Nephron (organoid): ENCODE measurements at regions not wholly inside any gene's neighbourhood (a gene's known extent, or its start where the extent isn't known, plus 50 kb on each side); places are given as distances from the start of the nearest gene placed in this dataset.

Experiments
- H3K27ac Mint-ChIP-seq, 3 experiments: 2 replicates each; pipeline ENCODE4 v1.8.0; 2020; ENCODE audit warnings: mixed read lengths in 3 of 3, mild to moderate bottlenecking in 2 of 3, moderate library complexity in 1 of 3
- H3K27me3 Mint-ChIP-seq: 2 replicates; pipeline ENCODE4 v1.8.0; 2021; ENCODE audit warnings: low read depth, mild to moderate bottlenecking, moderate library complexity, mixed read lengths
- H3K36me3 Mint-ChIP-seq: 2 replicates; pipeline ENCODE4 v1.8.0; 2020; ENCODE audit warnings: low read depth, mixed read lengths
- H3K4me1 Mint-ChIP-seq: 2 replicates; pipeline ENCODE4 v1.8.0; 2020; ENCODE audit warnings: mixed read lengths
- H3K4me3 Mint-ChIP-seq, 3 experiments: 2 replicates each; pipeline ENCODE4 v1.8.0; 2020; ENCODE audit warnings: mild to moderate bottlenecking in 3 of 3, mixed read lengths in 3 of 3, moderate library complexity in 2 of 3
- H3K9me3 Mint-ChIP-seq: 2 replicates; pipeline ENCODE4 v1.8.0; 2020; ENCODE audit warnings: mixed read lengths
- CTCF ChIP-seq, 3 experiments: fragments of 200-600 bp; sonication (generic); IDR thresholded peaks; one replicate each; pipeline ENCODE4 v1.5.0; 2021; ENCODE audit warnings: antibody characterized with exemption in 3 of 3; ENCODE audit not compliant: unreplicated experiment in 3 of 3

GRCh38 chr13:71252184-71252704, 614.8 kb downstream of the DACH1 start:
- no peak for TF ChIP-seq CTCF (IDR thresholded peaks at IDR 0.05; ENCODE audit: unreplicated experiment in 3 of 3)
- Mint-ChIP-seq H3K27ac (peak overlapping the region; percentile 78 to 87 (median 82)), H3K27me3 (no peaks in the 10 kb centered on the region), H3K4me3 (no peak overlapping the region), H3K36me3 (no peaks in the 10 kb centered on the region), H3K9me3 (peaks cover 2% of the 10 kb centered on the region), H3K4me1 (peaks cover 4% of the 10 kb centered on the region)

GRCh38 chr13:71251292-71251951, 615.6 kb downstream of the DACH1 start:
- H3K4me1 Mint-ChIP-seq = peaks cover 4% of the 10 kb centered on the region

GRCh38 chr13:71249011-71249410, 618.0 kb downstream of the DACH1 start:
- H3K9me3 Mint-ChIP-seq = no peaks in the 10 kb centered on the region
- peaks cover 4% of the 10 kb centered on the region for H3K4me1 Mint-ChIP-seq
- H3K27ac Mint-ChIP-seq = peak overlapping the region in 2 of 3 experiments; percentile 14 to 28
- no peak for TF ChIP-seq CTCF (IDR thresholded peaks at IDR 0.05; ENCODE audit: unreplicated experiment in 3 of 3)
- H3K36me3 Mint-ChIP-seq = no peaks in the 10 kb centered on the region
- H3K27me3 Mint-ChIP-seq = no peaks in the 10 kb centered on the region
- no peak overlapping the region for H3K4me3 Mint-ChIP-seq

More at GRCh38 chr13:71251292-71251951, 615.6 kb downstream of the DACH1 start:
- Mint-ChIP-seq H3K4me3 (no peak overlapping the region), H3K36me3 (no peaks in the 10 kb centered on the region), H3K27me3 (no peaks in the 10 kb centered on the region), H3K9me3 (peaks cover 2% of the 10 kb centered on the region), H3K27ac (peak overlapping the region; percentile 78 to 87 (median 82))
- no peak for TF ChIP-seq CTCF (IDR thresholded peaks at IDR 0.05; ENCODE audit: unreplicated experiment in 3 of 3)

- no peak for TF ChIP-seq CTCF (IDR thresholded peaks at IDR 0.05; ENCODE audit: unreplicated experiment in 3 of 3)
- Mint-ChIP-seq H3K27me3 (no peaks in the 10 kb centered on the region), H3K27ac (peak overlapping the region in 1 of 3 experiments; percentile 89), H3K4me3 (no peak overlapping the region), H3K9me3 (no peaks in the 10 kb centered on the region), H3K4me1 (peaks cover 17% of the 10 kb centered on the region), H3K36me3 (no peaks in the 10 kb centered on the region)
Observed at GRCh38 chr13:71244161-71244560, 622.8 kb downstream of the DACH1 start.

GRCh38 chr13:71242201-71242600, 624.8 kb downstream of the DACH1 start:
- Mint-ChIP-seq H3K9me3 (no peaks in the 10 kb centered on the region), H3K4me1 (peaks cover 17% of the 10 kb centered on the region), H3K36me3 (no peaks in the 10 kb centered on the region), H3K4me3 (peak overlapping the region in 1 of 3 experiments; percentile 30), H3K27ac (peak overlapping the region; percentile 42 to 95 (median 89)), H3K27me3 (no peaks in the 10 kb centered on the region)
- no peak for TF ChIP-seq CTCF (IDR thresholded peaks at IDR 0.05; ENCODE audit: unreplicated experiment in 3 of 3)

GRCh38 chr13:71240911-71241310, 626.1 kb downstream of the DACH1 start:
- Mint-ChIP-seq H3K9me3 (no peaks in the 10 kb centered on the region), H3K4me3 (no peak overlapping the region), H3K27ac (peak overlapping the region in 2 of 3 experiments; percentile 35 to 89), H3K36me3 (no peaks in the 10 kb centered on the region), H3K27me3 (no peaks in the 10 kb centered on the region), H3K4me1 (peaks cover 17% of the 10 kb centered on the region)
- TF ChIP-seq CTCF (IDR thresholded peaks at IDR 0.05; ENCODE audit: unreplicated experiment in 3 of 3) = peak; percentile 67 to 71 (median 68)
